KBM-7 (cell line): ENCODE measurements at regions not wholly inside any gene's neighbourhood (a gene's known extent, or its start where the extent isn't known, plus 50 kb on each side); places are given as distances from the start of the nearest gene placed in this dataset.

Experiments
- DNase-seq: peaks from one replicate; pipeline ENCODE4 v3.0.0-alpha.2; 2015
- in situ Hi-C: fragments of 300-500 bp; cut with MboI; formaldehyde crosslinking; loops from 2 replicates; pipeline ENCODE4 v1.14.3; 2020; ENCODE audit warnings: low sequenced_read_pairs, low pct_unique_long_range_greater_than_20kb, mixed read lengths

GRCh38 chr19:29410601-29411000 is 115.2 kb upstream of the VSTM2B start:
- no peak for DNase-seq
- in situ Hi-C loops, result no loop called here

GRCh38 chr19:29411113-29411581 is 114.6 kb upstream of the VSTM2B start:
- no peak for DNase-seq
- in situ Hi-C loops, result no loop called here

- DNase-seq, result no peak
- in situ Hi-C loops, result no loop called here
Measured at GRCh38 chr19:29413435-29413834, 112.4 kb upstream of the VSTM2B start.

- peak; percentile 0 for DNase-seq
Measured at GRCh38 chr19:29415507-29415906, 110.3 kb upstream of the VSTM2B start.

DNA sequence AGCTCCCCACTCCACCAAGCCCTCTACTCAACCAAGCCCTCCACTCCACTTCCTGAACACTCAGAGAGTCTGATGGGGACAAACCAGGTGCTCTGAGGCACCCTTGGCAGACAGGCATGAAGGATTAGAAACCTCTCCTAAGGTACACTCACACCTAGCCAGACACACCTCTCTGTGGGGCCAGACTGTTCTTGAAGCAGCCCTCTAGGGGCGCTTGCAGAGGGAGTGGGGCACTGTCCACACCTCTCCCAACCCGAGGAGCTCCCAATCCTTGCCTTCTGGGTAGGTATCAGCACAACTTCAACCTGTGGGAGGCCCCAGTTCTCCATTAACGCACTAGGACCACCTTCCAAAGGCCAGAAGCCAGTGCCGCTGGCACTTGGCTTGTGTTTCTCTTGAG is 108.7 kb upstream of the VSTM2B start:
- DNase-seq, result no peak

More at GRCh38 chr19:29415507-29415906, 110.3 kb upstream of the VSTM2B start:
- in situ Hi-C loops, result no loop called here

GRCh38 chr19:29418201-29418600 is 107.6 kb upstream of the VSTM2B start:
- in situ Hi-C loops, result no loop called here
- DNase-seq, result no peak

More for the DNA sequence above, 108.7 kb upstream of the VSTM2B start:
- in situ Hi-C loops, result no loop called here

- in situ Hi-C loops, result no loop called here
- DNase-seq, result no peak
Measured at GRCh38 chr19:29420065-29420464, 105.7 kb upstream of the VSTM2B start.

DNA sequence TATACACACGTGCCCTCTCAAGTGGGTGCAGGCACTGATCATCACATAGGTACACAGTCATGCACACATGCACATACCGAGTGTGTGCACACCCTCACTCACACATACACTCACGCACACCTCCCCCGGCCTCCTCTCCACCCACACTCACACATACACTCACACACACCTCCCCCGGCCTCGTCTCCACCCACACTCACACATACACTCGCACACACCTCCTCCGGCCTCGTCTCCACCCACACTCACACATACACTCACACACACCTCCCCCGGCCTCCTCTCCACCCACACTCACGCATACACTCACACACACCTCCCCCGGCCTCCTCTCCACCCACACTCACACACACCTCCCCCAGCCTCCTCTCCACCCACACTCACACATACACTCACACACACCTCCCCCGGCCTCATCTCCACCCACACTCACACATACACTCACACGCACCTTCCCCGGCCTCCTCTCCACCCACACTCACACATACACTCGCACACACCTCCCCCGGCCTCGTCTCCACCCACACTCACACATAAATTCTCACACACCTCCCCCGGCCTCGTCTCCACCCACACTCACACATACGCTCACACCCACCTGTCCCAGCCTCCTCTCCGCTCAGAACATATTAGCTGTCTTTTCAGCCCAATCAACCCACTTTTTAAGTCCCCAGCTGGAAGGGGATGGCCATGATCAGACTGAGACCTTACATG is 105.2 kb upstream of the VSTM2B start:
- no peak for DNase-seq
- in situ Hi-C loops, result no loop called here

DNA sequence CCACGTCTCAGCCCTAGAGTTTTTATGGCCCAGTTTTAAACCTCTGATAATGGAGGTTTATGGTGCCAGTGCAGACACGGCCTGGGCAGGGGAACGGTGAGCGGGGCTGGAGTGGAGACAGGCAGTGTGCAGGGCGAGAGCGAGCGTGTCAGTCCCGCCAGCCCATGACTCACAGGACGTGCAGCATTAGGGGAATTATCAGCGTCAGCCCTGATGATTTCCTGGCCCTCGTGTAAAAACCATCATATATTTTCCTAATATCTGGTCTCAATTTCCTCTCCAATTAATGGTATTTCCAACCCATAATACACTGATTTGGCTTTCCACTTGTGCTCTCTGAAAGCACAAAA is 104.6 kb upstream of the VSTM2B start:
- no peak for DNase-seq
- in situ Hi-C loops, result no loop called here

DNA sequence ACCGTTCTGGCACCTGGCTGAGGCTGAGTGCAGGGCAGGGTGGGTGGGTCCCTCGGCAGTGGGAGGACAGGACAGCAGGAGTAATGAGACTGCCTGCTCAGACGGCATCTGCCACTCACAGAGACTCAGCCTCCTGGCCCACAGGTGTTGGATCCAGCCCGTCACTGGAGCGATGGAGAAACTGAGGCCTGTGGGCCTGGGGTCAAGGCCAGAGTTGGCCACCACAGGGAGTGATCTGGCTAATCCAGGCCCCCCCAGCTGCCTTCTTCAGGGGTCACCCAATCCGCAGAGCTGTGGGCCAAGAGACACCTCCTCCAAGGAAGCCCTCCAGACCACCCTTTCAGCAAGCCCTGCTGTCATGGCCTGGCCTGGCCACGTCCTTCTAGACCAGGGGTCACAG is 103.7 kb upstream of the VSTM2B start:
- in situ Hi-C loops, result no loop called here
- DNase-seq, result no peak

GRCh38 chr19:29422486-29423085 is 103.2 kb upstream of the VSTM2B start:
- in situ Hi-C loops, result no loop called here
- no peak for DNase-seq

GRCh38 chr19:29428071-29428470 is 97.7 kb upstream of the VSTM2B start:
- in situ Hi-C loops, result no loop called here
- no peak for DNase-seq

GRCh38 chr19:29429021-29429420 is 96.8 kb upstream of the VSTM2B start:
- DNase-seq, result no peak
- in situ Hi-C loops, result no loop called here

GRCh38 chr19:29429581-29429980 is 96.2 kb upstream of the VSTM2B start:
- DNase-seq, result no peak
- in situ Hi-C loops, result no loop called here

DNA sequence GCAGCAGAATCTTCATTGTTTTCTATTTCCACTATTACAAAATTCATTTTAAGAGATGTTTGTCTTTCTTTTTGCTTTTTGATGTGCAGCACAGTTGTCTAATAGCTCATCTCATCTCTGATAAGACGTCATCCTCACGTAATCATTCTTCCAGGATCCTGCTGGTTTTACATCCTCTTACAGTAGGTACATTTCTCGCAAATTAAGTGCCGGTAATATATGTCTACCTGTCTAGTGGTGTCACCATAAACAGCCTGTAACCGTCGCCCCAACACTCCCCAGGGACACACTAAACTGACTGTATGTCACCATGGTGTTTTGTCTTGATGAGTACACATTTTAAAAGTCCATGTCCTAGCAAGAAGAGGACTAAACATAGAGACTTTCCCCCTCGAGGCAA is 94.5 kb upstream of the VSTM2B start:
- no peak for DNase-seq
- in situ Hi-C loops, result no loop called here

GRCh38 chr19:29432677-29433076 is 93.1 kb upstream of the VSTM2B start:
- DNase-seq, result no peak
- in situ Hi-C loops, result no loop called here

GRCh38 chr19:29436591-29437103 is 89.1 kb upstream of the VSTM2B start:
- DNase-seq, result no peak
- in situ Hi-C loops, result no loop called here

DNA sequence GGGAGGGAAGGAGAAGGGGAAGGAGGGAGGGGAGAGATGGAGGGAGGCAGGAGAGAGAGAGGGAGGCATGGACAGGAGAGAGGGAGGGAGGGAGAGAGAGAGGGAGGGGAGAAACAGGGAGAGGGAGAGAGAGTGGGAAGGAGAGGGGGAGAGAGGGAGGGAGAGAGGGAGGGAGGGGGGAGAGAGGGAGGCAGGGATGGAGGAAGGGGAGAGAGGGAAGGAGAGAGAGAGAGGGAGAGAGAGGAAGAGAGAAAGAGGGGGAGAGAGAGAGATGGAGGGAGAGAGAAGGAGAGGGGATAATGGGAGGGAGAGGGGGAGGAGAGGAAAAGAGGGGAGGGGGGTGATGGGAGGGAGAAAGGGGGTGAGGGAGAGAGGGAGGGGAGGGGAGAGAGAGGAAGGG is 86.8 kb upstream of the VSTM2B start:
- DNase-seq, result no peak
- in situ Hi-C loops, result no loop called here

DNA sequence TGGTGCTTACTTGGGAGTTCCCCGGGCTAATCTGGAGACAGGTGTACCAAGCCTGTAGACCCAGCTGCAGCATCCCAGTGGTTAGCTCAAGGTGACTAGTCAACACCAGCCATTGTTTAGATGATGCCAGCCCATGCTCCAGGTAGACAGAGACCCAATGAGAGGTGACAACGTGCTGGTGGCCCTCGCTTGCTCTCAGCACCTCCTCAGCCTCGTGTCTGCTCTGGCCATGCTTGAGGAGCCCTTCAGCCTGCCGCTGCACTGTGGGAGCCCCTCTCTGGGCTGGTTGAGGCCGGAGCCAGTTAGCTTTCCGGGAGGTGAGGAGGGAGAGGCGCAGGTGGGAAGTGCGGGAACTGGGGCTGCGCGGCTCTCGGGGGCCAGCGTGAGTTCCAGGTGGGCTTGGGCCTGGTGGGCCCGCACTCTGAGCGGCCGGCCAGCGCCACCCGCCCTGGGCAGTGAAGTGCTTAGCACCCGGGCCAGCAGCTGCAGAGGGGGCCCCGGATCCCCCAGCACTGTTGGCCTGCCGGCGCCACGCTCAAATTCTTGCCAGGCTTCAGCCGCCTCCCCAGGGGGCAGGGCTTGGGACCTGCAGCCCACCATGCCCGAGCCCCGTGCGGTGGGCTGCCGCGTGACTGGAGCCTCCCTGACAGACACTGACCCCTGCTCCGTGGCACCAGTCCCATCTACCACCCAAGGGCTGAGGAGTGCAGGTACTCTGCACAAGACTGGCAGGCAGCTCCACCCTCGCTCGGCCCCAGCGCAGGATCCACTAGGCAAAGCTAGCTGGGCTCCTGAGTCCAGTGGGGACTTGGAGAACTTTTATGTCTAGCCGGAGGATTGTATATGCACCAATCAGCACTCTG is 85.9 kb upstream of the VSTM2B start:
- in situ Hi-C loops, result no loop called here

DNA sequence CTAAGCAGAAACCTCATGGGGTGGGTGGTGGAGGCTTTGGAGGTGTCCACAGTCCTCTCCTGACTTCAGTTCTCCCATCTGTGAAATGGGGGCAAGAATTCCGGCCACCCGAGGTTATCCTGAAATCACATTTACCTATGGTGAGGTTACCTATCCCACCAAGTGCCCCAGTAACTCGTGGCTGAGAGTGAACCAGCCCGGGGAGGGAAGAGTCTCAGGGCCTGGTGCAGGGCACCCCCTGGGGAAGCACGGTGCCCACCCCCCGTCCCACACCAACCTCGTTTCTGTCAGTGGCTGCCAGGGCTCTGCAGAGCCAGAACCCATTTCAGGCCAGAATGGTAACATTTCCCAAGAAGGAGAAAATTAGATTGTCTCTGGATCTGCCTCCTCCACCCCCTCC is 83.7 kb upstream of the VSTM2B start:
- in situ Hi-C loops, result no loop called here
- no peak for DNase-seq

More for the DNA sequence above, 85.9 kb upstream of the VSTM2B start:
- no peak for DNase-seq
